Fibroblast of skin of abdomen (primary cell): ENCODE measurements at regions not wholly inside any gene's neighbourhood (a gene's known extent, or its start where the extent isn't known, plus 50 kb on each side); places are given as distances from the start of the nearest gene placed in this dataset.
"Not testable (repeated sequence)": the region's sequence is repeated elsewhere in the genome, so short reads cannot be mapped to it uniquely, and the experiment has no call there.

Source experiments
- DNase-seq: peaks from one replicate; pipeline ENCODE4 v3.0.0-alpha.2; 2013

- DNase-seq, result no peak
Measured at GRCh38 chr20:48026981-48027592, 241.8 kb upstream of the SULF2 start.

DNA sequence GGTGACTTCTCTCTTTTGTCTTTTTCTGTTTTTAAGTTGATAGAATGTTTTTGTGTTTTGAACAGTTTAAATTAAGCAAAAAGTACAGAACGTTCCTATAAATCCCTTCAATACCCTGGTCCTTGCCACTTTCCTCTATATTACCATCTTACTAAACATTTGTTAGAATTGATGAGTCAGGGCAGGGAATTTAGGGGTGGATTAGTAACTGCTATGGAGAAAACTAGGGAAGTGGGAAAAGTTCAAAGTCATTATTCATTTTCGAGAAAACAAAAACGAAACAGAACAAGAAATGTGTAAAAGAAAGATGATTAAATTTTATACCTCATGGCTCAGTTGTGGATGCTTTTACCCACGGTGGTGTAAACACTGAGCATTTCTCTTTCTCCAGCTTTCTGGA lies 240.4 kb upstream of the SULF2 start:
- peak; percentile 80 for DNase-seq

GRCh38 chr20:48025051-48025515 lies 239.8 kb upstream of the SULF2 start:
- peak; percentile 90 for DNase-seq

- DNase-seq, result no peak
Measured at GRCh38 chr20:48024539-48024938, 239.3 kb upstream of the SULF2 start.

DNA sequence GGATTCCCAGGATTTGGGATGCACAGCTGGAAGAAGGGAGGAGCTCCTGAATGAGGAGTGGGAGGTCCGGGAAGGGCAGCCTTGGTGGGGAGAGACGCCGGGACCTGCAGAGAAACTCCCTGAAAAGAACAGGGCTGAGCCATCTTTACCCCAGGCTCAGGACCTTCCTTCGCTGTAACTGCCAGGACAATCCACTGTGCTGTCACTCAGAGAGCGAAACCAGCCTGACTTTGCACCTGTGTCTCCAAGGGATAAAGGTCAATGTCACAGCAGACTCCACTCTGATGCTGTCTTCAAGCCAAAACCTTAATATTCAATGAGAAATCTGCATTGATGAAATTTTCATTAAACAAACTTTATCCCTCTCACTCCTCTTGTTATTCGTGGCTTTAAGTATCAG lies 235.4 kb upstream of the SULF2 start:
- DNase-seq, result not testable (repeated sequence)

DNA sequence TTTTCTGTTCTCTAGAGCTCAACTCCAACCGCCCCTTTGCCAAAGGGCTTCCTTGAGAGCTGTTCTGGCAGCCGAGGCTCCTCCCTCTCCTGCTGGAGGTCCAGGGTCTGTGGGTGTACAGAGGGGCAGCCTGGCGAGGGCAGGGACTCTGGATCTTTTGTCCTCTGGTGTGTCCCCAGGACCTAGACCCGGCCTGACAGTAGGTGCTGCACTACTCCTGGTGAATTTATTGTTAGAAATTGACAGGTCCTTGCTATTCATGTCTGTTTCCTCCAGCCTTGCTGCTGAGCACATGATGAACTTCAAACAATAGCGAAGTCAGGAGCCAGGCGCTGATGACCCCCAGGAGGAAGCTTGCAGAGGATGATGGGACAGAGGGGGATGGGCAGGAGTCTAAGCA lies 234.7 kb upstream of the SULF2 start:
- DNase-seq, result no peak

DNA sequence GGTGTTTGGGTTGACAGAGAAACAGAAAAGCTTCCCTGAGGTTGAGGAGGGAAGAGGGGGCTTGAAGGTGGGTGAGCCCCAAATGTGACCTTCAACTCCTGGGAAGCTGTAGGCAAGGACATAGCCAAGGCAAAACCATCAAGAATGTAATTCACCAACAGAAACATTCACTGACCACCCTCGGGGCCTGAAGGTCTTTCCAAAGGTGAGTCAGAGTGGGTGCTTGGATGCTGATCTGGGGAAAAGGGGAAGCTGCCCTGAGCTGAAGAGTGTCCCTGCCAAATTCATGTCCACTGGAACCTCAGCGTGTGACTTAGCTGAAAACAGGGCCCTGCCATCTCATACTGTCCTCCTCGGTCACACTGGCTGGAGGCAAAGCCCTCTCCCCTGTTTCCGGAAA lies 234.2 kb upstream of the SULF2 start:
- no peak for DNase-seq

DNA sequence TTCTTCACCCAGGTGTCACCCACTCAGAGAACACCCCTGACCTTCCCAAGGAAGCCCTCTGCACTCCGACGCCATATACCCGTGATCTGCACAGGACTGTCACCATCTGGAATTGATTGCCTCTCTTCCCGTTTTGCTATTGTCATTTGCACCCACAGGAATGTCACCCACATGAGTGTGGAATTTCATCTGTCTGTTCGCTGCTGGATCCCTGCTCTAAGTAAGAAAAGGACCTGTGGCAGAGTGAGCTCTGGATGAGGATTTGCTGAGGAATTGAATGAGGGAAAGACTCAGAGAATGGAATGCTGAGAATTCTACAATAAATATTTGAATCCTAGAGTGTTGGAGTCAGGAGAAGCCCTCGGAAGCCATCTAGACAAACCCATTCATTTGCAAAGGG lies 233.6 kb upstream of the SULF2 start:
- DNase-seq, result peak; percentile 92

- no peak for DNase-seq
Measured at GRCh38 chr20:48017992-48018391, 232.7 kb upstream of the SULF2 start.

- DNase-seq, result peak; percentile 77
Measured at GRCh38 chr20:48017509-48017908, 232.2 kb upstream of the SULF2 start.

- DNase-seq, result peak; percentile 100
Measured at GRCh38 chr20:48015943-48016723, 230.9 kb upstream of the SULF2 start.

GRCh38 chr20:48015141-48015910 lies 230.0 kb upstream of the SULF2 start:
- no peak for DNase-seq

- peak; percentile 94 for DNase-seq
Measured at GRCh38 chr20:48012401-48012974, 227.2 kb upstream of the SULF2 start.

- no peak for DNase-seq
Measured at GRCh38 chr20:48011025-48011424, 225.7 kb upstream of the SULF2 start.

DNA sequence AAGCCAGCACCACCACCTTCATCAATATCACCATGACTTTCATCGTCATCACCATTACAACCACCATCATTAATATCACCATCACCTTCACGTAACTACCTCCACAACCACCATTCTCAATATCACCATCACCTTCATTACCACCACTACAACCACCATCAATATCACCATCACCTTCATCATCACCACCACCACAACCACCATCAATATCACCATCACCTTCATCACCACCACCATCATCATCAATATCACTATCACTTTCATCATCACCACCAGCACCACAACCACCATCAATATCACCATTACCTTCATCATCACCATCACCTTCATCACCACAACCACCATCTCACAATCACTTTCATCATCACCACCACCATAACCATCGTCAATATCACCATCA lies 225.3 kb upstream of the SULF2 start:
- no peak for DNase-seq

DNA sequence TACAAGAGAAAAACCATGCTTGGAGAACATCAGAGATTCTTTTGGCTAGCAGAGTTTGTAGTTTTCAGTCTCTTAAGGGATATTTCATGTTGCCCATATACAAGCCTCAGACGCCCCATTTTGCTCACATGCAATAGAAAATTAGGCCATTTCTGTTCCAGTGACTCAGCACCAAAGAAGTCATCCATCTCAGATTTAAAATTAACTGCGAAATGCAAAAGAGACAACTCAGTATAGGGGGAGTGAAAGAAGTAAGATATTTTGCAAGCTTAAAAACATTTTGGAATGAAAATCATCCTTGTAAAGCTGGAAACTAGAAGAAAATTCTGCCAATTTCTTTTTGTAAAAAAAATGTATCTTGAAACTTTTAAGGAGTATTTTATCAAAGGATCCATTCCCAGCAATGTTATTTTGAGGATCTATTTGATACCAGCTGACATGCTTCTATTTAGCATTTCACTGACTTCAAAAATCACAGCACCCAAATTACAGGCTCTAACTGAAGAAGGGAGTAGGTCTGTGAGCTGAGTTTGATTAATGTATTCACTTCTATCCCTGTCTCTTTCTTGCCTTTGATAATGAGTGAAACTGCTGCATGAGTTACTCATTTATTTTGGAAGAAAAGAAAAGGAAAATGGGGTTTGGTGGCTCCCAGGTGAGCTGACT lies 223.7 kb upstream of the SULF2 start:
- peak; percentile 92 for DNase-seq

- DNase-seq, result no peak
Measured at GRCh38 chr20:48007351-48007750, 222.1 kb upstream of the SULF2 start.

DNA sequence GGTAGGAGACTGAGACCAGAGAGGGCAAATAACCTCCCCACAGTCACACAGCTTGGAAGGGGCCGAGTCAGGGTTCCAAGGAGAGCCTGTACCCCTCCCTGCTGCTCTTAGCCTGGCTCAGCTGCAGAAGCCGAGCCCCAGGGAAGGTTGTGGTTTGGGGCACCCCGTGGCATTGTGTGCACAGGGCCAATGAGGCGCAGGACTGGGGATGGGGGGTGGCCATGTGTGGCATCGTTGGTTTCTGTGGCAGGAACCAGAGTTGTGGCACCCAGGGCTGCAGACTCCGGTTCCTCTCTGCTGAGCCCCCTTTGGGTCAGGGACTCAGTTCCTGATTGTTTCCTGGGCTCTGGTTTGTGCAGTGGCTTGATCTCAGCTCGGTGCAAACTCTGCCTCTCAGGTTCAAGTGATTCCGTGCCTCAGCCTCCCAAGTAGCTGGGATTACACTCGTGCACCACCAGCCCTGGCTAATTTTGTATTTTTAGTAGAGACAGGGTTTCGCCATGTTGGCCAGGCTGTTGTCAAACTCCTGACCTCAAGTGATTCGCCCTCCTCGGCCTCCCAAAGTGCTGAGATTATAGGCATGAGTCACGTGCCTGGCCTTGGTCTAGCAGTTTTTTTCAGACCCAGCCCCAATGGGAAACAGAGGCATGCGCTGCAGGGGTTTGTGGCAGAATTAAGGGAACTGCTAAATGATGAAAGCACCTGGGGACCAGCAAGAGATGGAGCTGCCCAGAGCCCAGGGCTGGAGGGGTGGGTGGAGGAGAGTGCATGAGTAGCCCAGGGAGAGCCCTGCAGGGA lies 221.0 kb upstream of the SULF2 start:
- peak; percentile 81 for DNase-seq

GRCh38 chr20:48003021-48003420 lies 217.7 kb upstream of the SULF2 start:
- DNase-seq, result no peak

DNA sequence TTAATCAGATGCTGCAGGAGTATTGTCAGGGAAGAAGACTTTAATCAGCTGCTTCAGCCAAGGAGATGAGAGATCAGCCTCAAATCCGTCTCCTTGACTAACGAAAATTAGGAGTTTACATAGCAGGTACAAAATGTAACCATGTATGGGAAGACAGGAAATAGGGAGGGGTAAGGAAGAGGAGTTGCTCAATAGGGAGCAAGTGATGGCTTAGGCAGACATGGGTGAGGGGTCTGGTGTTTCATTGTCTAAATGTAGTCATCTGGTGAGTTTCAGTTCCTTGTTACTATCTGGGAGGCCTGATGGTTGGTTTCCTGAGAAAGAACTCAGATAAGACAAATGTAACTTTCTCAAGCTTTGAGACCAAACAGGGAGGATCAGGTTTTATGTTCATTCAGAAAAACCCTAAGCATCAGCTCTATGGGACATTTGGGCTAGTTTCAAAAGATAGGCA lies 217.3 kb upstream of the SULF2 start:
- no peak for DNase-seq

- peak; percentile 61 for DNase-seq
Measured at GRCh38 chr20:47999166-47999565, 213.9 kb upstream of the SULF2 start.

- peak; percentile 69 for DNase-seq
Measured at GRCh38 chr20:47998736-47999135, 213.5 kb upstream of the SULF2 start.
